Breast epithelium (tissue), 3 donors: ENCODE measurements at regions not wholly inside any gene's neighbourhood (a gene's known extent, or its start where the extent isn't known, plus 50 kb on each side); places are given as distances from the start of the nearest gene placed in this dataset.

ENCODE experiments used
- POLR2A ChIP-seq: fragments of 450-650 bp; IDR thresholded peaks from one replicate; pipeline ENCODE4 v1.6.1; 2016; ENCODE audit warnings: antibody characterized with exemption, mild to moderate bottlenecking, moderate library complexity
- POLR2AphosphoS5 ChIP-seq, 3 donors: sonication (generic); formaldehyde crosslinking; IDR thresholded peaks; one replicate each; pipeline ENCODE4 v1.6.1; 2017; ENCODE audit warnings: antibody characterized with exemption in 3 of 3
- TF ChIP-seq, protein P1 (sequence below), 3 donors: fragments of 450-650 bp; IDR thresholded peaks; one replicate each; pipeline ENCODE4 v1.5.1; 2016 to 2017; ENCODE audit warnings: antibody characterized with exemption in 3 of 3, mild to moderate bottlenecking in 3 of 3, moderate library complexity in 3 of 3

DNA sequence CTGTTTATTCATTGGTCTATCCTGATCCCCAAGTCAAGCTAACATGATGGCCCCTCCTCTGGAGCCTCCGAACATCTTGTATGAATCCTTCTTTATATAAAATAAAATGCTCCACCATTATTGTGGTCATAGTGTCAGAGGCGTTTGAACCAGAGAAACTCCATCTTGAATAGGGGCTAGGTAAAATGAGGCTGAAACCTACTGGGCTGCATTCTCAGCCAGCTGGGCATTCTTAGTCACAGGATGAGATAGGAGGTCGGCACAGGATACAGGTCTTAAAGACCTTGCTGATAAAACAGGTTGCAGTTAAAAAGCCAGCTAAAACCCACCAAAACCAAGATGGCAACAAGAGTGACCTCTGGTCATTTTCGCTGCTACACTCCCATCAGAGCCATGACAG is 905.8 kb upstream of the AUTS2 start:
- TF ChIP-seq, protein P1, sequence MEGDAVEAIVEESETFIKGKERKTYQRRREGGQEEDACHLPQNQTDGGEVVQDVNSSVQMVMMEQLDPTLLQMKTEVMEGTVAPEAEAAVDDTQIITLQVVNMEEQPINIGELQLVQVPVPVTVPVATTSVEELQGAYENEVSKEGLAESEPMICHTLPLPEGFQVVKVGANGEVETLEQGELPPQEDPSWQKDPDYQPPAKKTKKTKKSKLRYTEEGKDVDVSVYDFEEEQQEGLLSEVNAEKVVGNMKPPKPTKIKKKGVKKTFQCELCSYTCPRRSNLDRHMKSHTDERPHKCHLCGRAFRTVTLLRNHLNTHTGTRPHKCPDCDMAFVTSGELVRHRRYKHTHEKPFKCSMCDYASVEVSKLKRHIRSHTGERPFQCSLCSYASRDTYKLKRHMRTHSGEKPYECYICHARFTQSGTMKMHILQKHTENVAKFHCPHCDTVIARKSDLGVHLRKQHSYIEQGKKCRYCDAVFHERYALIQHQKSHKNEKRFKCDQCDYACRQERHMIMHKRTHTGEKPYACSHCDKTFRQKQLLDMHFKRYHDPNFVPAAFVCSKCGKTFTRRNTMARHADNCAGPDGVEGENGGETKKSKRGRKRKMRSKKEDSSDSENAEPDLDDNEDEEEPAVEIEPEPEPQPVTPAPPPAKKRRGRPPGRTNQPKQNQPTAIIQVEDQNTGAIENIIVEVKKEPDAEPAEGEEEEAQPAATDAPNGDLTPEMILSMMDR (IDR thresholded peaks at IDR 0.05), result no peak
- TF ChIP-seq POLR2AphosphoS5 (IDR thresholded peaks at IDR 0.05), result no peak
- no peak for TF ChIP-seq POLR2A
